ENCODE measurements at regions not wholly inside any gene's neighbourhood (a gene's known extent, or its start where the extent isn't known, plus 50 kb on each side); places are given as distances from the start of the nearest gene placed in this dataset.

- Histone ChIP-seq H2BK15ac (ENCODE audit: low read depth, low read length) (no peak overlapping the region), H2AK9ac (replicated peaks; ENCODE audit: low read depth, low read length, poor library complexity) (no peak overlapping the region), H2AFZ (replicated peaks; ENCODE audit: low read length, poor library complexity) (no peak overlapping the region), H2BK120ac (ENCODE audit: low read depth, low read length) (no peak overlapping the region), H3K27ac (ENCODE audit: insufficient read depth, low read length) (no peak overlapping the region), H4K20me1 (ENCODE audit: insufficient read depth, low read length) (no peaks in the 10 kb centered on the region), H3K79me1 (ENCODE audit: low read depth in 1 of 2, low read length in 2 of 2) (no peaks in the 10 kb centered on the region), H3K14ac (replicated peaks; ENCODE audit: low read depth, low read length) (no peak overlapping the region), H3K9me3 (ENCODE audit: control insufficient read depth, insufficient read depth, low read length) (0 out of 2 replicates have a peak, but pooled peaks cover 3% of the 10 kb centered on the region), H4K5ac (ENCODE audit: low read depth, low read length) (no peak overlapping the region), H3K4me3 (ENCODE audit: insufficient read depth, low read depth, low read length) (no peak overlapping the region), H3K9me1 (ENCODE audit: insufficient read depth, low read length) (no peaks in the 10 kb centered on the region), H3K4me1 (ENCODE audit: control insufficient read depth, insufficient read depth, low read length) (no peaks in the 10 kb centered on the region), H3K23ac (ENCODE audit: low read depth, low read length) (no peak overlapping the region), H4K8ac (ENCODE audit: low read depth in 2 of 2, low read length in 2 of 2) (no peak overlapping the region), H3K56ac (ENCODE audit: extremely low read depth, insufficient read depth, low read length) (no peak overlapping the region), H4K91ac (ENCODE audit: insufficient read depth, low read depth, low read length) (no peak overlapping the region), H3K36me3 (ENCODE audit: control insufficient read depth, insufficient read depth, low read length) (no peaks in the 10 kb centered on the region), H2BK20ac (ENCODE audit: low read depth, low read length) (no peak overlapping the region), H2BK5ac (ENCODE audit: low read depth, low read length, poor library complexity, severe bottlenecking) (no peak overlapping the region), H3K27me3 (ENCODE audit: control insufficient read depth, insufficient read depth, low read length) (no peaks in the 10 kb centered on the region), H2AK5ac (ENCODE audit: low read depth, low read length) (no peak overlapping the region), H3K9ac (ENCODE audit: low read depth, low read length) (no peak overlapping the region), H3K18ac (ENCODE audit: low read depth, low read length) (no peak overlapping the region), H3K4me2 (ENCODE audit: low read depth, low read length) (no peak overlapping the region), H3K4ac (ENCODE audit: low read depth, low read length) (no peak overlapping the region)
- TF ChIP-seq NFE2L2 (IDR thresholded peaks at IDR 0.05; ENCODE audit: low read depth, low read length) (no peak), SMC3 (IDR thresholded peaks at IDR 0.05; ENCODE audit: low read depth, low read length) (no peak), USF2 (IDR thresholded peaks at IDR 0.05; ENCODE audit: low read depth, low read length) (no peak), MAFK (IDR thresholded peaks at IDR 0.05; ENCODE audit: low read depth, low read length) (no peak), MAZ (IDR thresholded peaks at IDR 0.05; ENCODE audit: borderline replicate concordance, low read depth, low read length) (no peak), BHLHE40 (IDR thresholded peaks at IDR 0.05; ENCODE audit: low read depth, low read length) (no peak), CHD1 (IDR thresholded peaks at IDR 0.05; ENCODE audit: low read depth, low read length) (no peak), FOS (IDR thresholded peaks at IDR 0.05; ENCODE audit: low read depth, low read length) (no peak), RCOR1 (IDR thresholded peaks at IDR 0.05; ENCODE audit: insufficient replicate concordance, low read length) (no peak), MXI1 (IDR thresholded peaks at IDR 0.05; ENCODE audit: borderline replicate concordance, low read depth, low read length) (no peak), CEBPB (IDR thresholded peaks at IDR 0.05; ENCODE audit: low read depth, low read length) (no peak), ELK1 (IDR thresholded peaks at IDR 0.05; ENCODE audit: borderline replicate concordance, low read depth, low read length) (no peak), RFX5 (IDR thresholded peaks at IDR 0.05; ENCODE audit: low read depth, low read length) (no peak), RAD21 (IDR thresholded peaks at IDR 0.05; ENCODE audit: low read length) (no peak), POLR2A (IDR thresholded peaks at IDR 0.05; ENCODE audit: low read depth, low read length) (no peak), CTCF (conservative IDR thresholded peaks at IDR 0.05; ENCODE audit: low read depth, low read length) (no peak)
- ChIA-PET CTCF (no interaction called here), POLR2A (ENCODE audit: unreplicated experiment) (no interaction called here)
- in situ Hi-C loops (cut with MboI; ENCODE audit: low sequenced_read_pairs) (no loop called here), dilution Hi-C loops (cut with HindIII; ENCODE audit: low sequenced_read_pairs, unreplicated experiment) (no loop called here), intact Hi-C loops (cut with micrococcal nuclease) (no loop called here)
- no CpG with 5 or more reads among the region's 1 CpG for WGBS, 2 experiments (ENCODE audit: extremely low coverage in 2 of 2, insufficient read length in 1 of 2)
- DNase-seq = no peak
- no TSS peak for BruUV-seq (replicated peaks)
- ATAC-seq (ENCODE audit: low read depth) = no peak
Measured at GRCh38 chr3:84789961-84790360, 168.8 kb upstream of the CADM2 start.

Measured in IMR-90 (cell line).